ENCODE measurements at regions not wholly inside any gene's neighbourhood (a gene's known extent, or its start where the extent isn't known, plus 50 kb on each side); places are given as distances from the start of the nearest gene placed in this dataset.

GRCh38 chr6:45775026-45775697 is 240.5 kb downstream of the CLIC5 start:
- ATAC-seq: no peak

GRCh38 chr6:45773906-45774305 is 241.8 kb downstream of the CLIC5 start:
- TF ChIP-seq TCF4 (CRISPR knock-in tag; IDR thresholded peaks at IDR 0.05; ENCODE audit: borderline replicate concordance) (no peak), BACH2 (CRISPR knock-in tag; IDR thresholded peaks at IDR 0.05; ENCODE audit: borderline replicate concordance) (no peak), ZNF70 (CRISPR knock-in tag; IDR thresholded peaks at IDR 0.05) (no peak), ISL1 (CRISPR knock-in tag; IDR thresholded peaks at IDR 0.05) (no peak), ZC3H10 (CRISPR knock-in tag; IDR thresholded peaks at IDR 0.05) (no peak), TOX (CRISPR knock-in tag; IDR thresholded peaks at IDR 0.05; ENCODE audit: borderline replicate concordance) (no peak), RARB (CRISPR knock-in tag; IDR thresholded peaks at IDR 0.05) (no peak), ESRRG (CRISPR knock-in tag; IDR thresholded peaks at IDR 0.05) (no peak), ARNTL (CRISPR knock-in tag; IDR thresholded peaks at IDR 0.05; ENCODE audit: borderline replicate concordance, low read depth) (no peak), PATZ1 (CRISPR knock-in tag; IDR thresholded peaks at IDR 0.05; ENCODE audit: borderline replicate concordance) (no peak), SNAI2 (CRISPR knock-in tag; IDR thresholded peaks at IDR 0.05) (no peak), GLIS3 (CRISPR knock-in tag; IDR thresholded peaks at IDR 0.05) (no peak), CREB5 (CRISPR knock-in tag; IDR thresholded peaks at IDR 0.05; ENCODE audit: low read depth) (no peak), PPARA (CRISPR knock-in tag; IDR thresholded peaks at IDR 0.05; ENCODE audit: borderline replicate concordance) (no peak)
- ATAC-seq: no peak

More at GRCh38 chr6:45775026-45775697, 240.5 kb downstream of the CLIC5 start:
- no peak for TF ChIP-seq BACH2 (CRISPR knock-in tag; IDR thresholded peaks at IDR 0.05; ENCODE audit: borderline replicate concordance)
- no peak for TF ChIP-seq RARB (CRISPR knock-in tag; IDR thresholded peaks at IDR 0.05)

GRCh38 chr6:45772886-45773495 is 242.7 kb downstream of the CLIC5 start:
- no peak for TF ChIP-seq PATZ1 (CRISPR knock-in tag; IDR thresholded peaks at IDR 0.05; ENCODE audit: borderline replicate concordance)
- no peak for TF ChIP-seq ZC3H10 (CRISPR knock-in tag; IDR thresholded peaks at IDR 0.05)
- TF ChIP-seq ZFP3 (CRISPR knock-in tag; IDR thresholded peaks at IDR 0.05): no peak
- no peak for TF ChIP-seq ISL1 (CRISPR knock-in tag; IDR thresholded peaks at IDR 0.05)
- TF ChIP-seq ZNF8 (CRISPR knock-in tag; IDR thresholded peaks at IDR 0.05): no peak
- TF ChIP-seq ZFP30 (CRISPR knock-in tag; IDR thresholded peaks at IDR 0.05): no peak
- no peak for TF ChIP-seq POU6F1 (CRISPR knock-in tag; IDR thresholded peaks at IDR 0.05; ENCODE audit: borderline replicate concordance, low read depth)
- TF ChIP-seq ESRRG (CRISPR knock-in tag; IDR thresholded peaks at IDR 0.05): no peak
- no peak for TF ChIP-seq TOX (CRISPR knock-in tag; IDR thresholded peaks at IDR 0.05; ENCODE audit: borderline replicate concordance)
- no peak for TF ChIP-seq CREB5 (CRISPR knock-in tag; IDR thresholded peaks at IDR 0.05; ENCODE audit: low read depth)
- TF ChIP-seq TSHZ2 (CRISPR knock-in tag; IDR thresholded peaks at IDR 0.05): no peak
- no peak for TF ChIP-seq SNAI2 (CRISPR knock-in tag; IDR thresholded peaks at IDR 0.05)
- no peak for TF ChIP-seq GLIS3 (CRISPR knock-in tag; IDR thresholded peaks at IDR 0.05)
- TF ChIP-seq CSRNP3 (CRISPR knock-in tag; IDR thresholded peaks at IDR 0.05): no peak
- TF ChIP-seq RARB (CRISPR knock-in tag; IDR thresholded peaks at IDR 0.05): no peak
- TF ChIP-seq TCF4 (CRISPR knock-in tag; IDR thresholded peaks at IDR 0.05; ENCODE audit: borderline replicate concordance): no peak
- TF ChIP-seq ZNF70 (CRISPR knock-in tag; IDR thresholded peaks at IDR 0.05): no peak
- no peak for ATAC-seq

All from SK-N-SH treated with all-trans-retinoic acid at 6 μM for 48 hours (cell line).